GM19099 (cell line): ENCODE measurements at regions not wholly inside any gene's neighbourhood (a gene's known extent, or its start where the extent isn't known, plus 50 kb on each side); places are given as distances from the start of the nearest gene placed in this dataset.

Experiments used
- POLR2A ChIP-seq: IDR thresholded peaks from 3 replicates; pipeline ENCODE4 v1.6.1; 2011; ENCODE audit warnings: low read depth; ENCODE audit not compliant: insufficient read length; ENCODE audit errors: extremely low read depth

DNA sequence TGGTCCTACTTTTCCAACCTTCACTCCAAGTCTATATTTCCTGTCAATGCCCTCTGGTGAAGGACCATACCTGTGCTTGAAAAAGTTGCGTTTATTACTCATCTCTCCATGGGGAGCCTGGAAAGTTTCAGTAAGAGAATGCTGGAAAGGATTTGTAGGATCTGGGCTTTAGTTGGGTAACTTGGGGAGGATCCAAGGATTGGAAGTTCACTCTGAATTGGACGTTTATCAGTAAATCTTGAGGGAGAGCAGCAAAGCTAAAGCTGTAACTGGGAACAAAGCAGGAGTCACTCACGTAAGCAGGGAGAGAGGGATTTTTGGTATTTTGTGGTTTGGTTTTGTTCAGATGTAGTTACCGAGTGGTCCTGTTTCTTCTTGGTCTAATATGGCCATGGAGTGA is 51.4 kb upstream of the NPVF start:
- TF ChIP-seq POLR2A: no peak

DNA sequence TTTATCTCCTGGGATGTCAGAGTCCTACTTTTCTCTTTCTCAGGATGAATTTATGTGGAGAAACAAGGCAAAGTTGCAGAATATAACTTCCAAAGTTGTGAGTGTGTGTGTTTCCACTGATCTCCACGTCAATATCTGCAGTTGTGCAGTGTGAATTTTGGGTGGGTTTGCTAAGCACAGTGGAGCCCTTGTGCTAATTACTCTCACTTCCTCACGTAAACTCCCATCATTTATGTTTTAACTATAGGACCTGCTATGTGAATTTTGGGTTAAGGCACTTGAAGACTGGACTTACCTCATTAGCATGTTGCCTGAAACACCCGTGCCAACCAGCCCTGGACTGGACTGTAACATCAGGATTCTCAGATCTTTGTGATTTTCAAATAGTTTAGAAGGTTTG is 51.9 kb upstream of the NPVF start:
- TF ChIP-seq POLR2A: no peak

GRCh38 chr7:25282194-25282593 is 53.9 kb upstream of the NPVF start:
- no peak for TF ChIP-seq POLR2A

- TF ChIP-seq POLR2A: no peak
These were observed 58.5 kb upstream of the NPVF start for GRCh38 chr7:25286756-25287155.

GRCh38 chr7:25287291-25287690 is 59.0 kb upstream of the NPVF start:
- no peak for TF ChIP-seq POLR2A

DNA sequence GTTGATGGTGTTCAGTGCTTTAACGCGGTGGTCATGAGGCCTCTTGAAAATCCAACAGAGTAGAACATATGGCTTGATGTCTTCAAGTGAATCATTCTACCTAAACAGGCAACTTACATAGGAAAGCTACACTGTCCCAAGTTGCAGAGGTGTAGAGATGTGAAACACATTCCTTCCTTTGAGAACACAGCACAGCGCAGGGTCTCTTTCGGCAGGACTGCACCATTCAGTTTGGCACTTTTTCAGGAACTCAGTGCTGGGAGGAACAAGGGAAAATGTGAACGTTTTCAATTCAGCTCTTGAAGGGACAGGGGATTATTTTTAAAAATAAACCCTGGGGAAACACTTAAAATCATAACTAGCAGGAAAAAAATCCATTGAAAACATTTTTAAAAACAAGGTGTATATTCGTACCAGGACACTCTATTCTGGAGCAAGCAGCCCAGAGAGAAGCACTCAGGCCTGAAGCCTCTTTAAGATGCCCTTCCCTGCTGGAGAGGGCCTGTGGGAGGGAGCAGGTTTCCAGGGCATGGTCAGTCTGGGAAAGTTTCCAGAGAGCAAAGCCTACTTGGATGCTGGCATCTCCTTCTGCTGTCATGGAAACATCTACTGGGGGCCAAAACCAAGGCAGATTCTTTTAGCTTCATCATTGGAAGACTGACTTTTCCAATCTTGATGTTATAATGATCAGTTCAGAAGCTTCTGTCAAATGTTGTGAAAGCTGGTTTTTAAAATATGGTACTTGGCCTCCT is 60.4 kb upstream of the NPVF start:
- TF ChIP-seq POLR2A: no peak

DNA sequence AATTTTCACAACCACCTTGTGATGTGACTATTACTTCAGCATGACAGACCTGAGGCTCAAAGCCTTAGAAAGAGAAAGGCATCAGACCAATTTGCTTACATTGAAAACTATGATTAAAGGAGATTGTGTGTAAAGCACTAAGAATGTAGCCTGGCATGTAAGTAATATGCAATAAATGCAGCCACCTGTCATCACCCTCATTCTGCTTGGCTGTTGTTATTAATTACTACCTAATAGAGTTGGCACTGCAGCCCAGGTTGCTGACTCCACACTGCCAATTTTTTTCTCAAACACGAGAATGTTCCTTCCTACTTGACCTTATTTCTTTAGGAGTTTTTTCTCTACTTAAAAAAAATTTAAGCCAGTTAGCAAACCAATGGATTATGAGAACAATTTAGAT is 61.2 kb upstream of the NPVF start:
- no peak for TF ChIP-seq POLR2A

DNA sequence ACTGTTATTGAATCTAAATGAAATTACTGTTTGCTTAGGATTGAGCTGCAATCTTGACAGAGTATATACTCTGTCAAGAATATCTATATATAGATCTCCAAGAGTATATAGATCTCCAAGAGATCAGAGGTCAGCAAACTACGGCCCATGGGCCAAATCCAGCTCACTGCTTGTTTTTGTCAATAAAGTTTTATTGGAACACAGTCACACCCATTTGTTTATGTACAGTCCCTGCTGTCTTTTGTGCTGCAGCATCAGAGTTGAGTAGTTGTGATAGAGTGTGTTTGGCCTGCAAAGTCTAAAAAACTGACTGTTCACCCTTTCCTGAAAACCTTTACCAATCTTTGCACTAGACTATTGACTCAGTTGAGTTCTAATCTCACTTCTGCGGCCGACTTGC is 66.3 kb upstream of the NPVF start:
- TF ChIP-seq POLR2A: no peak

DNA sequence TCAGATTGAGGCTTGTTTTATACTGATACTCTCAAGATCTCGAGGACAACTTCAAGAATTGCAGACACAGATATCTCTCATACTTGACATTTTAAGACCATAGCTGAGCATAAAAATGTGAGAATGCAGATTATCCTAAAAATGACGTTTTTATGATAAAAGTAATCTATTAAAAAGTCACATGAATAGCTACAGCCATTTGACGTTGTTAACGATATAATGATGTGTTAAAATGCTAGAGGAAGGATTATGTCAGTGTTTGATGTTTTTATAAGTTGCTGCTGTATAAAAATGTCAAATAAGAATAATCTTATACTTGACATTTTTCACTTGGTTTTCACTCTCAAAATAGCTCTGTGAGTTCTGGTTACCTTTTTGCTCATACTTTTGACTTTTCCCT is 67.1 kb upstream of the NPVF start:
- TF ChIP-seq POLR2A: no peak

DNA sequence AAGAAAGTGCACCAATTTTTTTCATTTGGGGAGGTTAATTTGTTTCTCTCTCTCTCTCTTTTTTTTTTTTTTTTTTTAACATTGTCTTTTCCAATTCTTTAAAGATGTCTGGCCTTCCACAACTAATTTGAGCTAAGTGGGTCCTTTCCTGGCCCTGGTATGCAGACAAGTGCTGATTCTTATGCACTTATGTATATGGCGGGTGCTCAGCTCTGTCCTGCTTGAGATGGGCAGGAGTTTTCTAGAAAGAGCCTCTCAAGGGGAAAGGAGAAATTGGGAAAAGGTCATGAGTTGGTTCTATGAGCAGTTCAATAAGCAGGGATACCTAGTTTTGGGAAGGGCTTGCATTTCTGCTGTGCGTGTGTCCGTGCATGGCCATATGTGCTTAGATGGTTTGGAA is 67.8 kb upstream of the NPVF start:
- TF ChIP-seq POLR2A: no peak

GRCh38 chr7:25297278-25297677 is 69.0 kb upstream of the NPVF start:
- TF ChIP-seq POLR2A: no peak

- no peak for TF ChIP-seq POLR2A
These were observed 75.2 kb upstream of the NPVF start for GRCh38 chr7:25303281-25304181.

DNA sequence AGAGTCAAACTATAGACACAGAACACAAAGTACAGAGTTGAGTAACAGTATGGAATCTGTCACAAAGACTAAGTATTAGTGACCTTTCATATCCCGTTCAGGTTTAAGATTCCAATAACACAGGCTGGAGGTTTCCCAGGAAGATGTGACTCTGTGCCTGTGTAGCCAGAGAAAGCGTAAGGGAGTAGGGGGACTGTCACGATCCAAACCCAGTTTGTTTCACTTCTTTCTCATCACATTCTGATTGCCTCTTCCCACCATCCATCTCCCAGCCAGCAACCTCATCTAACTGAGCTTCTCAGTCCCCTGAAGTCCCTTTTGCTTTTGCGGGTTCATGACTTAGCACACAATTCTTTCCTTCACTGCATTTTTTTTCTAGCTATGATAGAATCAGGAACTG is 76.4 kb upstream of the NPVF start:
- TF ChIP-seq POLR2A: no peak

GRCh38 chr7:25305831-25306230 is 77.5 kb upstream of the NPVF start:
- no peak for TF ChIP-seq POLR2A

DNA sequence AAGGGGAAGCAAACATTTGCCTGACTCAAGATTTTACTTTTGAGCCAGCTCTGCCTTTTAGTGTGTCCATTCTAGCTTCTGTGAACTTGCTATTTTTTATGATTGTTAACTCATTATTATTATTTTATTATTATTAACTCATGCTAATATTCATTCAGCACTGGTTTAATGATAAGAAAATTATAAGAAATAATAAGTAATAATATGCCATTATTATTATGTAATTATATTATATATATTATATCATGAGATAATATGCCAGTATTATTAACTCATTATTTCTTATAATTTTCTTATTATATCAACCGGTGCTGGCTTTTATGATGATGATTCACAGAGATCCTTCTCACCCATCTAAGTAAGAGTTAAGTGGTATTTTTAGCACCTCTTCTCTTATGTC is 79.3 kb upstream of the NPVF start:
- TF ChIP-seq POLR2A: no peak

DNA sequence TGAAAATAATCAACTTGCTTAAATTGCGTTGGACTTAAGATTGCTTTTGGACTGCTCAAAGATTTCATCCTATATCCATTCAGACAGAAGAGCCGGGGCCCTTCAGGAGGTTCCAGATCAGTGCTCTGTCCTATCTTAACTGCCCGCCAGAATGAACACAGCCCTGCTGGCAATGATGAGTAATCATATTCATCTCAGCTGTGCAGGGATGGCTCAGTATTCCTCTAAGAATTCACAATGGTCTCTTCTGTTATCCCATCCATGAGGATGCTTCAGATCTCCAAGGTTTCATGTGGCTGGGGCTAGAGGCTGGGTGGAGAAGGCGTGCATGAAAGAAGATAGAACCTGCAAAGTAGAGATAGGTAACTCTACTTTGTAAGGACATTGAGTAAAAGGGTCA is 80.0 kb upstream of the NPVF start:
- TF ChIP-seq POLR2A: no peak

- TF ChIP-seq POLR2A: no peak
These were observed 80.8 kb upstream of the NPVF start for GRCh38 chr7:25308906-25309705.
